ENCODE measurements at regions not wholly inside any gene's neighbourhood (a gene's known extent, or its start where the extent isn't known, plus 50 kb on each side); places are given as distances from the start of the nearest gene placed in this dataset.

- H3K4me3 ChIP-seq = no peak overlapping the region
- no peak overlapping the region for H3K27ac ChIP-seq
These were observed 79.5 kb upstream of the POMGNT2 start for GRCh38 chr3:43185274-43185982.

- no peak overlapping the region for H3K4me3 ChIP-seq
- no peak overlapping the region for H3K27ac ChIP-seq
These were observed 77.6 kb upstream of the POMGNT2 start for GRCh38 chr3:43183456-43183855.

DNA sequence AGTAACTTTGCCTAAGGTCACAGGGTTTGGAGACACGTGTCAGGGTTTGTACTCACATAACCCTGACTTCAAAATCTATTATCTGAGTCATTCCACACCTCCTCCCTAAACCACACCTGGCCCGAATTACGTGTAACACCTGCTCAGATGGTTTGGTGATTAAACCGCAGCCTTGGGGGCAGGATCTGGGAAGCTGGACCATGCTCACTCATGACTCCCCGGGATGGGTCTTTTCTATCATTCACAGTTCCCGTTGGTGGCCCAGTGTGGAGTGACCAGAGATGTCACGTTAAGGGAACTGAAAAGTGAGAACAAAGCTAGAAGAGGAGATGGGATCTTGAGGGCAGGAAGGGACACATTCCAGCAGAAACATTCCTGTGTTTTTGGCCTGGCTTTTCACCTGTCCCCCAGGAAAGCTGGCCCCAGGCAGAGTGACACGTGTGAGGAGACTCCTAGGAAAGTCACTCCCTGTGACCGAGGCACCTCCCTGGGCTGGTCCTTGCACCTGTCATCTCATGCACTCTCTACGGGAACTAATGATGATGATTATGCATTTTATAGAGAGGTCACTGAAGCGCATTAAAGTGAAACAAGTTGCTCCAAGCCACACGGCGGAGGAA is 75.4 kb upstream of the POMGNT2 start:
- no peak overlapping the region for H3K4me3 ChIP-seq
- peak overlapping the region in 3 of 21 experiments; percentile 14 to 72 (median 25) for H3K27ac ChIP-seq

DNA sequence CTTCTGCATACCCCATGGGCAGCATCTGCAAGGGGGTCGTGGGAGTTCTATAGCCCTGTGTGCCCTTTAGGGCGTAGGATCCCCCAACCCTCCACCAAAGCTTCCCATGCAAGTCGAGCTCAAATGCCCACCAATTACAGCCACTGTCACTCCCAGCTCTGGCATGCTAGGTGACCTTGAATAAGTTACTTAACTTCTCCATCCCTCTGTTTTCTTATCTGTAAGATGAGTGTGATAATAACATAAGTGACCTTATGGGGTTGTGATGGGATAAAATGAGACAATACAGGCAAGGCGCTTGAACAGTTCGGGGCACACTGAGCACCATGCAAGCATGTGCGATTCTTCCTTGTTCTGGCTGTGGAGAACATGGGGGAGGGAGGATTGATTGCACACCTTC is 74.8 kb upstream of the POMGNT2 start:
- H3K27ac ChIP-seq = peak overlapping the region in 12 of 21 experiments; percentile 5 to 74 (median 34)
- no peak overlapping the region for H3K4me3 ChIP-seq

GRCh38 chr3:43180027-43180426 is 74.1 kb upstream of the POMGNT2 start:
- H3K27ac ChIP-seq = peak overlapping the region in 11 of 21 experiments; percentile 5 to 74 (median 42)
- no peak overlapping the region for H3K4me3 ChIP-seq

- no peak overlapping the region for H3K4me3 ChIP-seq
- peak overlapping the region in 3 of 21 experiments; percentile 4 to 72 (median 58) for H3K27ac ChIP-seq
These were observed 73.0 kb upstream of the POMGNT2 start for GRCh38 chr3:43178891-43179366.

DNA sequence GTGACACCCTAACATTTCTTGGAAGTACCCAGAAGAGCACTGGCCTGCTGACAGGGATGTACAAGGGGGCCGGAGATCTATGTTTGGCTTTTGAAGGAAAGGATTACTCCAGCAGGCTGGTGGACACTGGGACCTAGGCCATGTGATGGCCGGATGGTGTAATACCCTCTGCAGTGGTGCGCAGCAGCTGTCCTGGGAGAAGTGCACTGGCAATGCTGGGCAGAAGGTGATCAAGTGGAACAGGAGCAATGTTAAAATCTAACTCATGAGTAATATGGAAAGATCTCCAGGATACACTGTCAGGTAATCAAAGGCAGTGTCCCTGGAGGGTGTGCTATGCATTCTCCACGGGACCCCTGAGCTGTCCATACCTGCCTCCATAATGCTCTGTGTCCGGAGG is 71.2 kb upstream of the POMGNT2 start:
- H3K4me3 ChIP-seq = no peak overlapping the region
- no peak overlapping the region for H3K27ac ChIP-seq

GRCh38 chr3:43176666-43177065 is 70.8 kb upstream of the POMGNT2 start:
- no peak overlapping the region for H3K27ac ChIP-seq
- H3K4me3 ChIP-seq = no peak overlapping the region

- no peak overlapping the region for H3K4me3 ChIP-seq
- no peak overlapping the region for H3K27ac ChIP-seq
These were observed 69.7 kb upstream of the POMGNT2 start for GRCh38 chr3:43175541-43175940.

GRCh38 chr3:43173949-43174348 is 68.1 kb upstream of the POMGNT2 start:
- no peak overlapping the region for H3K4me3 ChIP-seq
- H3K27ac ChIP-seq = no peak overlapping the region

DNA sequence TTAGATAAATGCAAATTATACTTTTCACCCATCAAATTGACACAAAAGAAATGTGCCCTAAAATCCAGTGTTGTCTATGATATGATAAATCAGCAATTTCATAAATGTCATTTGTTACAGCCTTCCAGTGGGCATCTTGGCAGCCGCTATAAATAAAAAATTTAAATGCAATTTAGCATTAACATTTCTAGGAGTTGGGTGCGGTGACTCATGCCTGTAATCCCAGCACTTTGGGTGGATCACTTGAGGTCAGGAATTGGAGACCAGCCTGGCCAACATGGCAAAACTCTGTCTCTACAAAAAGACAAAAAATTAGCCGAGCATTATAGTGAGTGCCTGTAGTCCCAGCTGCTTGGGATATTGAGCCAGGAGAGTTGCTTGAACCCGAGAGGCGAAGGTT is 65.9 kb upstream of the POMGNT2 start:
- Histone ChIP-seq H3K4me3 (no peak overlapping the region), H3K27ac (no peak overlapping the region)

DNA sequence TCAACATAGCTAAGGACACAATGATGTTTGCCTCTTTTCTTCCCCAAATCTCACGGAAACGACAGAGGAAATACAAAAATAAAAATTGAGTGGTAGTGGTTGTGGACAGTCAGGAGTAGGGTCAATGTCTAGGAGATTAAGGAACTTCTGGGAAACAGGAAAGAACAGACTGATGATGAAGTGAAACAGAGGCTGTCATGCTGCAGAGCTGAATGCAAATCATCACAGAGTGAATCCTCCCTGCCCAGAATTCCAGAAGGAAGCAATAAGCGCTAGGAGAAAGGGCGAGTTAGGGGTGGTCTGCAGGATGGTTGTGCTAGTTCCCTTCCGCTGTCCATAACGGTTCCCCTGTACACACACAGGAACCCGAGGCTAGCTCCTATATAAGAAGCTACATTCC is 64.7 kb upstream of the POMGNT2 start:
- Histone ChIP-seq H3K4me3 (no peak overlapping the region), H3K27ac (no peak overlapping the region)

DNA sequence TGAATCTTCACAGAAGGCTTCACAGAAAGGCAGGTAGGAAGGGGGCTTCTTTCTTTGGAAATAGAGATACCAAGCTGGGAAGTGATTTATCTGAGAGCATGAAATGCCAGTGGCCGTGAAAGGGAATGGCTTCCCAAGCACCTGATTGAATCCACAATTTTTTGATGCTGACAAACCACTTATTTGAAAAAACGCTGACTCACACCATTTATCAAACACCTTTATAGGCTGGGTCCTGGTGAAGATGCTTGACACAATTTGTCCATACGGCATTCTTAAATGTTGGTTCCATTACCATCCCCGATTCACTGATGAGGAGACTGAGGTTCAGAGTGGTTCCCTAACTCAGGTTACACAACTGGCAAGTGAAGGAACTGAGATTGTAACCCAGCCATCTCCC is 64.1 kb upstream of the POMGNT2 start:
- no peak overlapping the region for H3K4me3 ChIP-seq
- no peak overlapping the region for H3K27ac ChIP-seq

DNA sequence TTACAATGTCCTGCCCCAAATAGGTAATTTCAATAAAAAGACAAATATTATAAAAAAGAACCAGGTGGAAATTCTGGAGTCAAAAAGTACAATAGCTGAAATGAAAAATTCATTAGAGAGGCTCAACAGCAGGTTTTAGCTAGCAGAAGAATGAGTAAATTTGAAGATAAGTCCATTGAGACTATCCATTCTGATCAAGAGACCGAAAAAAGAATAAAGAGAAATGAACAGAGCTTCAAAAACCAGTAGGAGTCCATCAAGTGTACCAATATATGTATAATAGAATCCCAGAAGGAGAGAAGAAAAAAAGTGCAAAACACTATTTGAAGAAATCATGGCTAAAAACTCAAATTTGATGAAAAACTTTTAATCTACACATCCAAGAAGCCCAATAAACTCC is 60.5 kb upstream of the POMGNT2 start:
- no peak overlapping the region for H3K27ac ChIP-seq
- no peak overlapping the region for H3K4me3 ChIP-seq

GRCh38 chr3:43165786-43166185 is 59.9 kb upstream of the POMGNT2 start:
- no peak overlapping the region for H3K4me3 ChIP-seq
- no peak overlapping the region for H3K27ac ChIP-seq

- no peak overlapping the region for H3K4me3 ChIP-seq
- peak overlapping the region in 4 of 21 experiments; percentile 65 to 76 (median 72) for H3K27ac ChIP-seq
These were observed 58.1 kb upstream of the POMGNT2 start for GRCh38 chr3:43163895-43164493.

GRCh38 chr3:43162230-43163084 is 56.6 kb upstream of the POMGNT2 start:
- H3K4me3 ChIP-seq = no peak overlapping the region
- H3K27ac ChIP-seq = peak overlapping the region in 14 of 21 experiments; percentile 19 to 76 (median 60)

DNA sequence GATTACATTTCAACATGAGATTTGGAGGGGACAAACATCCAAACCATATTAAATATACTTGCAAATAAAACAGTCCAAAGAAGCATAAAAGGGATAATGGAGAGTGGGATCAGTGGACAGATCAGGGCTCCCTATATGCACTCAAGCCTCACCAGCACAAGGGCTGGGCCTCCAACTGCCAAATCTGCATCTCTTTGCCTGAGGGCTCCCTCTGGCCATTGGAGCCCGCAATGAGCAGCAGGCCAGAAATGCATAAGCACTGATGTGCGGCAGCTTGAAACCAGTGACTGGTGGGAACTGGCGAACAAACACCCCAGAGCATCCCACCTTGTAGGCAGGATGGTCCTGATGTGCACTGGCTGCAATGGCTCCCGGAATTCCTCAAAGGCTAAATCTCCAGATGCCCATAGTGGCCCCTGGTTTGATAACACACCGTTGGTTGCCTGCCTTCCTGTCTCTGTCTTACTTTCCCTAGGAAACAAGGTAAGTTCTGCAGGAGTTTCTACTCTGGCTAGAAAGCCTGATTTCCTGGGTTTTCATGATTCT is 55.9 kb upstream of the POMGNT2 start:
- Histone ChIP-seq H3K27ac (no peak overlapping the region), H3K4me3 (no peak overlapping the region)

- no peak overlapping the region for H3K27ac ChIP-seq
- no peak overlapping the region for H3K4me3 ChIP-seq
These were observed 54.8 kb upstream of the POMGNT2 start for GRCh38 chr3:43160664-43161063.

DNA sequence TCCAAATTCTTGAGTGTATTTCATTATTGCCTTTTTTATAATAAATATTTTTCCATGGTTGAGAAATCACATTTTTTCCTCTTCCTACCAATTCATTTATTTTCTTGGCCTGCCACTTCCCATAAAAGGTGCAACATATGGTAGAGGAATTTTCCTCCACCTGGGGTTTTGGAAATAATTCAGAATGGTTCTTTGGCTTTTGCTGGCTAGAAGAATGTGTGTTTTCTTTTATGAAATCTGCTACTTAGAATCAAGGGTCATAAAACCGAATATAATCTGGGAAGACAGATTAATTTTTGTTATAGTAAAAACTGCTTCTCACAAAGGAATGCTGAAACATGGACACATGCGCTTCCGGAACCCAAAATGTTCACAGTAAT is 54.0 kb upstream of the POMGNT2 start:
- no peak overlapping the region for H3K27ac ChIP-seq

More for the DNA sequence above, 54.0 kb upstream of the POMGNT2 start:
- no peak overlapping the region for H3K4me3 ChIP-seq
